Kidney (tissue), 13 donors: ENCODE measurements at regions not wholly inside any gene's neighbourhood (a gene's known extent, or its start where the extent isn't known, plus 50 kb on each side); places are given as distances from the start of the nearest gene placed in this dataset.

Source experiments
- DNase-seq, 5 donors: peaks; one replicate each; pipeline ENCODE4 v3.0.0-alpha.2; 2013 to 2020
- FAIRE-seq: peaks from 2 replicates; lab custom pipeline; 2012; peaks lifted over from hg19 to GRCh38; lab: Jason Lieb, UNC
- H3K27ac ChIP-seq, 2 donors: one replicate each; pipeline ENCODE4 v1.7.0; 2013; ENCODE audit warnings: low read depth in 2 of 2, low read length in 2 of 2, inconsistent platforms in 1 of 2
- H3K27me3 ChIP-seq: one replicate; pipeline ENCODE4 v1.7.1; 2013; ENCODE audit warnings: low read length, inconsistent platforms; ENCODE audit not compliant: control insufficient read depth, insufficient read depth
- H3K36me3 ChIP-seq, 3 donors: one replicate each; pipeline versions ENCODE4 v1.7.0 to v1.7.1; 2013; ENCODE audit warnings: low read length in 3 of 3, control low read depth in 1 of 3, inconsistent platforms in 1 of 3; ENCODE audit not compliant: insufficient read depth in 3 of 3, control insufficient read depth in 2 of 3
- H3K4me1 ChIP-seq, 3 donors: one replicate each; pipeline versions ENCODE4 v1.7.0 to v1.7.1; 2013; ENCODE audit warnings: low read length in 3 of 3, inconsistent platforms in 1 of 3, low read depth in 1 of 3; ENCODE audit not compliant: control insufficient read depth in 2 of 3, insufficient read depth in 2 of 3
- H3K4me3 ChIP-seq, 3 donors: one replicate each; pipeline versions ENCODE4 v1.7.0 to v1.8.1; 2013; ENCODE audit warnings: low read length in 3 of 3, control low read depth in 1 of 3, inconsistent platforms in 1 of 3
- H3K9ac ChIP-seq, 3 donors: one replicate each; pipeline versions ENCODE4 v1.7.0 to v1.7.1; 2013; ENCODE audit warnings: low read length in 3 of 3, control low read depth in 1 of 3, inconsistent platforms in 1 of 3
- H3K9me3 ChIP-seq, 3 donors: one replicate each; pipeline versions ENCODE4 v1.7.0 to v1.7.1; 2013; ENCODE audit warnings: low read length in 3 of 3, control low read depth in 1 of 3, inconsistent platforms in 1 of 3; ENCODE audit not compliant: control insufficient read depth in 2 of 3, insufficient read depth in 1 of 3
- intact Hi-C: fragments of 100-400 bp; cut with DNase I; formaldehyde crosslinking; loops from one replicate; pipeline ENCODE4 v1.11.1; 2022
- TF ChIP-seq, protein P1 (sequence below): IDR thresholded peaks from 3 replicates; pipeline ENCODE4 v1.5.1; 2012; ENCODE audit warnings: mild to moderate bottlenecking, moderate library complexity, borderline replicate concordance; ENCODE audit not compliant: insufficient read depth; ENCODE audit errors: extremely low read depth
- donor health status: control.
- donor health status: control.
- donor health status: control.
- donor health status: control.
- donor health status: control.
- donor health status: DM: yes; HTN: yes; CAD: no.
- donor health status: Normal renal cell carcinoma (clear cell type).

- Histone ChIP-seq H3K9me3 (no peaks in the 10 kb centered on the region), H3K27ac (no peak overlapping the region), H3K36me3 (no peaks in the 10 kb centered on the region), H3K9ac (no peak overlapping the region), H3K4me1 (no peaks in the 10 kb centered on the region), H3K4me3 (no peak overlapping the region), H3K27me3 (no peaks in the 10 kb centered on the region)
- FAIRE-seq: no peak
- TF ChIP-seq, protein P1, sequence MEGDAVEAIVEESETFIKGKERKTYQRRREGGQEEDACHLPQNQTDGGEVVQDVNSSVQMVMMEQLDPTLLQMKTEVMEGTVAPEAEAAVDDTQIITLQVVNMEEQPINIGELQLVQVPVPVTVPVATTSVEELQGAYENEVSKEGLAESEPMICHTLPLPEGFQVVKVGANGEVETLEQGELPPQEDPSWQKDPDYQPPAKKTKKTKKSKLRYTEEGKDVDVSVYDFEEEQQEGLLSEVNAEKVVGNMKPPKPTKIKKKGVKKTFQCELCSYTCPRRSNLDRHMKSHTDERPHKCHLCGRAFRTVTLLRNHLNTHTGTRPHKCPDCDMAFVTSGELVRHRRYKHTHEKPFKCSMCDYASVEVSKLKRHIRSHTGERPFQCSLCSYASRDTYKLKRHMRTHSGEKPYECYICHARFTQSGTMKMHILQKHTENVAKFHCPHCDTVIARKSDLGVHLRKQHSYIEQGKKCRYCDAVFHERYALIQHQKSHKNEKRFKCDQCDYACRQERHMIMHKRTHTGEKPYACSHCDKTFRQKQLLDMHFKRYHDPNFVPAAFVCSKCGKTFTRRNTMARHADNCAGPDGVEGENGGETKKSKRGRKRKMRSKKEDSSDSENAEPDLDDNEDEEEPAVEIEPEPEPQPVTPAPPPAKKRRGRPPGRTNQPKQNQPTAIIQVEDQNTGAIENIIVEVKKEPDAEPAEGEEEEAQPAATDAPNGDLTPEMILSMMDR: no peak
- intact Hi-C loops: no loop called here
- no peak for DNase-seq
Measured at GRCh38 chr15:92724144-92724543, 68.6 kb upstream of the FAM174B start.

- no peaks in the 10 kb centered on the region for H3K27me3 ChIP-seq
- FAIRE-seq (no peak), DNase-seq (no peak)
- H3K9me3 ChIP-seq: no peaks in the 10 kb centered on the region
- TF ChIP-seq, protein P1: no peak
- intact Hi-C loops: no loop called here
- no peaks in the 10 kb centered on the region for H3K36me3 ChIP-seq
- no peak overlapping the region for H3K9ac ChIP-seq
- H3K4me1 ChIP-seq: no peaks in the 10 kb centered on the region
- no peak overlapping the region for H3K4me3 ChIP-seq
- no peak overlapping the region for H3K27ac ChIP-seq
Measured at GRCh38 chr15:92725171-92725570, 69.6 kb upstream of the FAM174B start.

DNA sequence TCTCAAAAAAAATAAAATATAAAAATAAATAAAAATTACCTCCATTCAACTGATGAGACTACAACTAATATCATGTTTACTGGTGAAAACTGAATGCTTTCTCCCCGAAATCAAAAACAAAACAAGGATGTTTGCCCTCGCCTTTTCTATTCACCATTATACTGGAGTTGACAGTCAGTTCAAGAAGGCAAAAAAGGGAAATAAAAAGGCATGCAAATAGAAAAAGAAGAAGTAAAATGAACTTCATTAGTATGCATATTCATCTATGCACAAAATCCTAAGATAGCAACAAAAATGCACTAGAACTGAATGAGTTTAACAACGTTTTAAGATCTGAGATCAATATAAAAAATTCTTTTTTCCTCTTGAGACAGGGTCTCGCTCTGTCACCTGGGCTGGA, 72.7 kb upstream of the FAM174B start:
- no peak for DNase-seq
- Histone ChIP-seq H3K4me1 (no peaks in the 10 kb centered on the region), H3K36me3 (no peaks in the 10 kb centered on the region), H3K9ac (no peak overlapping the region), H3K27ac (no peak overlapping the region), H3K27me3 (no peaks in the 10 kb centered on the region), H3K9me3 (no peaks in the 10 kb centered on the region), H3K4me3 (no peak overlapping the region)
- TF ChIP-seq, protein P1: no peak
- FAIRE-seq: no peak
- intact Hi-C loops: no loop called here
